GM23248 (cell line): ENCODE measurements at regions not wholly inside any gene's neighbourhood (a gene's known extent, or its start where the extent isn't known, plus 50 kb on each side); places are given as distances from the start of the nearest gene placed in this dataset.

Experiments
- EZH2 ChIP-seq: fragments of 200-600 bp; sonication (generic); IDR thresholded peaks from 2 replicates; pipeline ENCODE4 v1.6.1; 2018; ENCODE audit warnings: antibody characterized with exemption, mild to moderate bottlenecking; ENCODE audit not compliant: insufficient read depth, poor library complexity, severe bottlenecking
- EZH2phosphoT487 ChIP-seq: fragments of 200-600 bp; sonication (generic); IDR thresholded peaks from 2 replicates; pipeline ENCODE4 v1.6.1; 2018; ENCODE audit warnings: antibody characterized with exemption, moderate library complexity, mild to moderate bottlenecking, low read depth; ENCODE audit not compliant: insufficient read depth

- no peak for TF ChIP-seq EZH2phosphoT487
- TF ChIP-seq EZH2 = no peak
Measured at GRCh38 chr3:5520237-5520636, 332.7 kb downstream of the EDEM1 start.
